Esophagus squamous epithelium (tissue), 5 donors: ENCODE measurements at regions not wholly inside any gene's neighbourhood (a gene's known extent, or its start where the extent isn't known, plus 50 kb on each side); places are given as distances from the start of the nearest gene placed in this dataset.

ENCODE experiments used
- DNase-seq: peaks from one replicate; lab custom pipeline; 2025; lab: John Stamatoyannopoulos, UW
- H3K27ac ChIP-seq, 4 donors: fragments of 200-600 bp; sonication (generic); one replicate each; pipeline ENCODE4 v1.5.1; 2016 to 2019; ENCODE audit warnings: mild to moderate bottlenecking in 1 of 4
- H3K27me3 ChIP-seq, 4 donors: fragments of 200-600 bp; sonication (generic); 1 replicate in 3 of 4; 2 replicates in 1 of 4; pipeline versions ENCODE4 v1.5.1 to v1.6.0; 2017 to 2021; ENCODE audit warnings: antibody characterized with exemption in 1 of 4
- H3K36me3 ChIP-seq, 3 donors: fragments of 200-600 bp; sonication (generic); one replicate each; pipeline ENCODE4 v1.5.1; 2016 to 2019
- H3K4me1 ChIP-seq, 3 donors: fragments of 200-600 bp; sonication (generic); one replicate each; pipeline ENCODE4 v1.5.1; 2017 to 2019
- H3K4me3 ChIP-seq, 4 donors: fragments of 200-600 bp; sonication (generic); 1 replicate in 3 of 4; 2 replicates in 1 of 4; pipeline ENCODE4 v1.5.1; 2016 to 2019; ENCODE audit warnings: mild to moderate bottlenecking in 2 of 4, moderate library complexity in 1 of 4
- H3K9me3 ChIP-seq, 3 donors: fragments of 200-600 bp; sonication (generic); one replicate each; pipeline ENCODE4 v1.5.1; 2016 to 2019
- CTCF ChIP-seq, 6 experiments: fragments of 450-650 bp in 4 of 6; fragments of 200-600 bp in 2 of 6; sonication (generic) in 2 of 6; IDR thresholded peaks; one replicate each; pipeline ENCODE4 v1.5.1; 2016 to 2019; ENCODE audit warnings: antibody characterized with exemption in 6 of 6, mild to moderate bottlenecking in 4 of 6, moderate library complexity in 4 of 6
- POLR2A ChIP-seq, 4 donors: fragments of 450-650 bp; IDR thresholded peaks; one replicate each; pipeline ENCODE4 v1.6.1; 2017; ENCODE audit warnings: antibody characterized with exemption in 4 of 4, mild to moderate bottlenecking in 4 of 4, moderate library complexity in 3 of 4
- WGBS, 2 donors: methylation state at CpG; one replicate each; pipeline ENCODE4 v1.1.5; 2018; 5-methylcytosine and 5-hydroxymethylcytosine counted together
- intact Hi-C: fragments of 100-400 bp; cut with DNase I; formaldehyde crosslinking; loops from one replicate; pipeline ENCODE4 v1.15.0; 2022
- donor health status: DM: yes; HTN: yes; CAD: no.

- TF ChIP-seq CTCF (IDR thresholded peaks at IDR 0.05) (no peak), POLR2A (IDR thresholded peaks at IDR 0.05) (no peak)
- 45 to 53% methylated on average over 3 of the region's 3 CpGs for WGBS, 2 donors
- intact Hi-C loops = no loop called here
Observed at GRCh38 chr6:65943548-65943947, 236.5 kb upstream of the EYS start.

GRCh38 chr6:65943051-65943450 is 236.0 kb upstream of the EYS start:
- Histone ChIP-seq H3K27ac (no peak overlapping the region), H3K4me1 (no peaks in the 10 kb centered on the region), H3K9me3 (peaks cover 0 to 11% (median 0%) of the 10 kb centered on the region in 3 donors), H3K36me3 (no peaks in the 10 kb centered on the region), H3K27me3 (no peaks in the 10 kb centered on the region), H3K4me3 (no peak overlapping the region)
- no peak for DNase-seq
- WGBS, 2 donors = 60 to 61% methylated on average over 3 of the region's 3 CpGs
- intact Hi-C loops = no loop called here
- no peak for TF ChIP-seq CTCF (IDR thresholded peaks at IDR 0.05)
- no peak for TF ChIP-seq POLR2A (IDR thresholded peaks at IDR 0.05)

More at GRCh38 chr6:65943548-65943947, 236.5 kb upstream of the EYS start:
- no peaks in the 10 kb centered on the region for H3K36me3 ChIP-seq
- no peaks in the 10 kb centered on the region for H3K4me1 ChIP-seq
- no peak for DNase-seq
- peaks cover 0 to 11% (median 0%) of the 10 kb centered on the region in 3 donors for H3K9me3 ChIP-seq
- no peak overlapping the region for H3K4me3 ChIP-seq
- H3K27ac ChIP-seq = no peak overlapping the region
- H3K27me3 ChIP-seq = no peaks in the 10 kb centered on the region

- WGBS, 2 donors = 41 to 66% methylated on average over 2 of the region's 2 CpGs
- Histone ChIP-seq H3K4me3 (no peak overlapping the region), H3K36me3 (no peaks in the 10 kb centered on the region), H3K4me1 (no peaks in the 10 kb centered on the region), H3K27ac (no peak overlapping the region), H3K27me3 (no peaks in the 10 kb centered on the region), H3K9me3 (no peaks in the 10 kb centered on the region)
- no peak for DNase-seq
- TF ChIP-seq CTCF (IDR thresholded peaks at IDR 0.05) (no peak), POLR2A (IDR thresholded peaks at IDR 0.05) (no peak)
- intact Hi-C loops = no loop called here
Observed at GRCh38 chr6:65938000-65938399, 231.0 kb upstream of the EYS start.

- Histone ChIP-seq H3K27ac (no peak overlapping the region), H3K4me1 (no peaks in the 10 kb centered on the region), H3K9me3 (peaks cover 0 to 14% (median 6%) of the 10 kb centered on the region in 3 donors), H3K4me3 (no peak overlapping the region), H3K27me3 (no peaks in the 10 kb centered on the region), H3K36me3 (no peaks in the 10 kb centered on the region)
- no peak for DNase-seq
- TF ChIP-seq POLR2A (IDR thresholded peaks at IDR 0.05) = no peak
- no peak for TF ChIP-seq CTCF (IDR thresholded peaks at IDR 0.05)
- WGBS, 2 donors = 67 to 81% methylated on average over 1 of the region's 1 CpG
- intact Hi-C loops = no loop called here
Observed at GRCh38 chr6:65935412-65935811, 228.4 kb upstream of the EYS start.

GRCh38 chr6:65933390-65933789 is 226.4 kb upstream of the EYS start:
- Histone ChIP-seq H3K36me3 (no peaks in the 10 kb centered on the region), H3K4me3 (no peak overlapping the region), H3K4me1 (no peaks in the 10 kb centered on the region), H3K27ac (no peak overlapping the region), H3K9me3 (peaks cover 0 to 14% (median 6%) of the 10 kb centered on the region in 3 donors), H3K27me3 (no peaks in the 10 kb centered on the region)
- intact Hi-C loops = no loop called here
- no peak for DNase-seq
- 33 to 50% methylated on average over 1 of the region's 1 CpG for WGBS, 2 donors
- TF ChIP-seq CTCF (IDR thresholded peaks at IDR 0.05) (no peak), POLR2A (IDR thresholded peaks at IDR 0.05) (no peak)
